ENCODE measurements at regions not wholly inside any gene's neighbourhood (a gene's known extent, or its start where the extent isn't known, plus 50 kb on each side); places are given as distances from the start of the nearest gene placed in this dataset.
A peak's percentile ranks its signal among the peaks of the same experiment; 100 is the strongest.

DNA sequence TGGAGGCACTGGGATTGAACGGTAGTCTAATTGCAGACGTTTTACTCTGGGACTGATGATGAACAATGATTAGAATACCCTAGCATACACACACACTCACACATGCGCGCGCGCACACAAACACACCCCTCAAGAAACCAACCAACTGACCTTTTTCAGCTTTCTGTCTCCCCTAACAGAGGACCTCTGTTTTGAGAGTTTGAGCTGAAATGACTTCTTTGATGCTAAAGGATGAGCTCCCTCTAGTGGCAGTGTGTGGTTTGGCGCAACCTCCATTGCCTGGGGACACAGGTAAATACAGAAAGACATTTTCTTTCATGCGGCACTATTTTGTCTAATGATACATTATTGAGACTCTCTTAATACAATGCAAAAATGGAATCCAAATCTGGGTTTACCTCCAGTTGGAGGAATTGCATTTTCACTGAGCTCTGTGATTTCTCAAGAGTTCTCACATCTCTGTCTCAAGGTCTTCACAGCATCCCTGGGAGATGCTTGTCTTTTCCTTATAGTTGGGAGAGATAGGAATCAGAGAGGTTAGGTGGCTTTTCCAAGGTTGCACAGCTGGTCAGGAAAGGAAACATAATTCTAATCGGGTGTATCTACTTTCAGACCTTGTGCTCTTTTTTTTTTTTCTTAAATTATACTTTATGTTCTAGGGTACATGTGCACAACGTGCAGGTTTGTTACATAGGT is 187.5 kb downstream of the TMEM38B start:
- Mint-ChIP-seq H3K27me3 (peaks cover 6% of the 10 kb centered on the region), H3K9me3 (no peaks in the 10 kb centered on the region), H3K36me3 (peaks cover 2% of the 10 kb centered on the region), H3K27ac (no peak overlapping the region), H3K4me3 (no peak overlapping the region), H3K4me1 (peaks cover 13% of the 10 kb centered on the region)
- DNase-seq, result peak; percentile 43

DNA sequence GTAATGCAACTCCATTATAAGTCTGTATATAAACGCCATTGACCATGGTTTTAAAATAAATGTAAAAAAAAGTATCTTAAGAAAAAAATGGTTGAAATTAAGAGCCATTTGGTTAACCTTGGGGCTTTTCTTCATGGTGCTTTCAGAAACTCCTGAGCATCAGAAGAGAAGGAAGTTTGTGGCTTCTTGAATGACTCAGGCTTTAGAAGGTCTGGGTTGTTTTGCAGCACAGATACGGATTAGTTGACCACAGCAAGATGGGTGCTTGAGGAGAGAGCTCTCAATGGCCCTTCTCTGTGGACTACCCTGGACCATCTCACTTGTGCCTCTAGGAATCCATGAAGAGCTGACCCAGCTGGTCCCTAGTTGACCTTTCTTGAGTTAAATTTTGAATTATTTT is 189.5 kb downstream of the TMEM38B start:
- DNase-seq, result no peak
- Mint-ChIP-seq H3K4me1 (peaks cover 19% of the 10 kb centered on the region), H3K9me3 (no peaks in the 10 kb centered on the region), H3K36me3 (peaks cover 2% of the 10 kb centered on the region), H3K4me3 (no peak overlapping the region), H3K27ac (no peak overlapping the region), H3K27me3 (peaks cover 6% of the 10 kb centered on the region)

DNA sequence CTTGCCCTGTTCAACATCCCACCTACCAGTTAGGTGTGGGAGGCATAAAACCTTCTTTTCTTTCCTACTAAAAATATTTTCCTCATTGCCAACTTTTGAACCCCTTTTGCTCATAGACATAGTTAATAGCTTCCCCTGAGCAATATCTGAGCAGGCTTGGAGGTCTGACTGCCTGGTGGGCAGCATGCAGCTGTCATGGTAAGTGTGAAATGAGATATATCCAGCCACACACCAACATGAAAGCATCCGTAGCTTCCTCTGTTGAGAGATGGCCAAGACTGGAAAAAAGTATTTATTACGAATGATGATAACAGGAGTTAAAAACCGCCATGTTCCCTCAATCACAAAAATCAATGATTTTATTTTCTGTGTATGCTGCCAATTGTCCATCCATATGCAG is 190.1 kb downstream of the TMEM38B start:
- no peak overlapping the region for H3K4me3 Mint-ChIP-seq
- DNase-seq, result no peak
- H3K4me1 Mint-ChIP-seq, result peaks cover 19% of the 10 kb centered on the region
- no peak overlapping the region for H3K27ac Mint-ChIP-seq
- H3K9me3 Mint-ChIP-seq, result no peaks in the 10 kb centered on the region
- peaks cover 6% of the 10 kb centered on the region for H3K27me3 Mint-ChIP-seq
- H3K36me3 Mint-ChIP-seq, result peaks cover 2% of the 10 kb centered on the region

DNA sequence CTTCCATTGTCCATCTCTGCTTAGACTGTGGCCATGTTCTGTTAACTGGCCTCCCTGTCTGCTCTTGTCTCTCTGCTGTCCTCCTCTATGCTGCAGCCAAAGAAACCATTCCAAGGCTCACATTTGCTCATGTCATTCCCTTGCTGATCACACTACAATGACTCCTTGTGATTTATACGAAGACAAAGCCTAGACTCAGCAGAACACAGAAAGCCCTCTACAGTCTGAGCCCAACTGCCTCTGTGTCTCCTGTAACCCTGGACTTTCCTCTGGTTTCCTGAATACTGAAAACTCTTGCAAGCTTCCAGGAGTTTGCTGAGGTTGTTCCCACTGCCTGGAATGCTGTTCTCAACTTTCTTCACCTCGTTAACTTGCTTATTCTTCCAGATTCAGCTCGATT is 191.8 kb downstream of the TMEM38B start:
- peaks cover 19% of the 10 kb centered on the region for H3K4me1 Mint-ChIP-seq
- no peak overlapping the region for H3K4me3 Mint-ChIP-seq
- H3K9me3 Mint-ChIP-seq, result no peaks in the 10 kb centered on the region
- H3K27me3 Mint-ChIP-seq, result peaks cover 6% of the 10 kb centered on the region
- H3K27ac Mint-ChIP-seq, result no peak overlapping the region
- DNase-seq, result no peak
- H3K36me3 Mint-ChIP-seq, result peaks cover 2% of the 10 kb centered on the region

DNA sequence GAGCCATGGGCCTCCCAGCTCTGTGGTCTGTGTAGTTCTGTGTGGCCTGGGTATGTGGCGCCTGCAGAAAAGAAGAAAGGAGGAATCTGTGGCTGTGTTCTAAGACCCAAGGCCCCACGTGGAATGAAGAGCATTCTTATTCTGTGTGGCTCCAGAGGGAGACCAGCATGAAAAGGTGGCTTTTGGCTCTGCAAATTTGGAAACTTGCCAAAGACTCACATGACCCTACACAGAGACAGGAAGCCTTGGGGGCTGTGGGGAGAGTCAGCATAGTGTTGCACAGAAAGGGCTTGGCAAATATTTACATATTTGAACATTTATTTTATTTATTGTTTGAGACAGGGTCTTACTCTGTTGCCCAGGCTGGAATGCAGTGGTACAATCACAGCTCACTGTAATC is 193.3 kb downstream of the TMEM38B start:
- Mint-ChIP-seq H3K27me3 (peaks cover 6% of the 10 kb centered on the region), H3K27ac (no peak overlapping the region), H3K4me3 (no peak overlapping the region), H3K9me3 (no peaks in the 10 kb centered on the region), H3K4me1 (peaks cover 19% of the 10 kb centered on the region), H3K36me3 (peaks cover 2% of the 10 kb centered on the region)
- DNase-seq, result no peak

DNA sequence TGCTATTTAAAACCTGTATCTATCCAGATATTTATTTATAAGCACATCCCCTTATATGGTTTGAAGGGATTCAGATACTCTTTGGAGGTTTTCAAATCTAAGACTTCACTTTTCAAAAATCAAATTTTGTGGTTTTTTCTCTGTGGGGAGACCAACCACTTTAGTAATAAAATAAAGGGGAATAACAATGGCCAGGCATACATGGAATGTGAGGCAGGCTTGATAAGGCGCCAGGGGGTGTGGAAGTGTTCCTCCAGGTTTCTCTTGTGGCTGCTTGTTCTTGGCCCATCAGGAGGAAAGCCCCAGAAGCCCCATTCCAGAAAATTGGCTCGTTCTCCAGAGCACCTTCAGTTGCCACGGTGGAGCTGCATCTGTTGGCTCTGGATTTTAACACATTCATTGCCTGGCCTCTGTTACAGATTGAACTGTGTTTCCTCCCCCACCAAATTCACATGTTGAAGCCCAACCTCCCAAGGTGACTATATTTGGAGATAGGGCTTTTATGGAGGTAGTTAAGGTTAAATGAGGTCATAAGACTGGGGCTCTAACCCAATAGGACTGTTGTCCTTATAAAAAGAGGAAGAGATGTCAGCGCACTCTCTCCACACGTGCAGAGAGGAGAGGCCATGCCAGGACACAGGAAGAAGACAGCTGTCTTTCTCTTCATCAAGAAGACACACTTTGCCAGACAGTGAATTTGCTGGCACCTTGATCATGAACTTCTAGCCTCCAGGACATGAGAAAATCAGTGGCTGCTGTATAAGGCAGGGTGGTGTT is 195.9 kb downstream of the TMEM38B start:
- H3K27ac Mint-ChIP-seq, result no peak overlapping the region
- no peaks in the 10 kb centered on the region for H3K9me3 Mint-ChIP-seq
- no peak overlapping the region for H3K4me3 Mint-ChIP-seq
- peaks cover 6% of the 10 kb centered on the region for H3K4me1 Mint-ChIP-seq
- DNase-seq, result no peak
- no peaks in the 10 kb centered on the region for H3K27me3 Mint-ChIP-seq
- H3K36me3 Mint-ChIP-seq, result no peaks in the 10 kb centered on the region

DNA sequence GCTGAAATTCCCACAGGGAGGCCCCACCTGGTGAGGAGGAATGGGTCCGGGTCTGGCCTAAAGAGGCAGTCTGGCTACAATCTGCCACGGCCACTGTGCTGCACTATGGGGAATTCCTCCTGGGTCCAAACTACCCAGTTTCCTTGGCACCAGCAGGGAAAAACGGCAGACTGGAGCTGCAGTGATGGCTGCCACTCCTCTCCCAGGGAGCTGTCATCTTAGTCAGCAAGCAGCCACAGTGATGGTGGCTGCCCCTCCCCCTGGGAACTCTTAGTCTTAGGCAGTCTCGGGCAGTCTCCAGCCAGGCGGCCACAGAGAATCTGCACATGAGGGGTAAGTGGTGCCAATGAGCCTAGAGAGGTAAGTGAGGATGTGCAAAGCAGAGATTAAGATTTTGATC is 205.8 kb downstream of the TMEM38B start:
- DNase-seq, result no peak
- Mint-ChIP-seq H3K27ac (no peak overlapping the region), H3K27me3 (peaks cover 6% of the 10 kb centered on the region), H3K9me3 (peaks cover 2% of the 10 kb centered on the region), H3K36me3 (peaks cover 2% of the 10 kb centered on the region), H3K4me3 (no peak overlapping the region), H3K4me1 (no peaks in the 10 kb centered on the region)

DNA sequence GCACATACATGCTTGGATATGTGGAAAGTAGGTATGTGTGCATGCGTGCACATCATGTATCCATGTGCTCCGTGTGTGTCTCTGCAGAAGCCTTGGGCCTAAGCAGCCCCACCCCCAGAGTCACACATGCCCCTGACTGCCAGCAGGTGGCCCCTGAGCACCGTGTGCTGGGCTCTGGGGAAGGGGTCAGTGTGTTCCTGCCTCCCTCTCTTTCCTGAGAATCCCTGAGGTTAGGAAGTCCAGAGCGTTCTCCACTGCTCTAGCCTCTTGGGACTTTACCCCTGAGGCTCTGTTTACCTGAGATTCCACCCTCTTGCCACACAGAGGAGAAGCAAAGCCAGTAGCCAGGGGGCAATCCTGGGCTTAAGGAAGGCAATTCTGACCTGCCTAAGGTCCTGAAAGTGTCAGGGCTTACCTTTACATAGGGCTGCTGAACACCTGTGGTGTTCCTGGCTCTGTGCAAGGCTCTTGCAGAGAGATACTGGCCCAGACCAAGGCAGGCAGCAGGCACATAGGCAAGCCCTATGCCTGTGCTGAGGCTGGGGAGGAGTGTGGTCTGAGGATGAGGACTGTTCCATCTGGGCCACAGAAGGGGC is 207.3 kb downstream of the TMEM38B start:
- DNase-seq, result no peak

DNA sequence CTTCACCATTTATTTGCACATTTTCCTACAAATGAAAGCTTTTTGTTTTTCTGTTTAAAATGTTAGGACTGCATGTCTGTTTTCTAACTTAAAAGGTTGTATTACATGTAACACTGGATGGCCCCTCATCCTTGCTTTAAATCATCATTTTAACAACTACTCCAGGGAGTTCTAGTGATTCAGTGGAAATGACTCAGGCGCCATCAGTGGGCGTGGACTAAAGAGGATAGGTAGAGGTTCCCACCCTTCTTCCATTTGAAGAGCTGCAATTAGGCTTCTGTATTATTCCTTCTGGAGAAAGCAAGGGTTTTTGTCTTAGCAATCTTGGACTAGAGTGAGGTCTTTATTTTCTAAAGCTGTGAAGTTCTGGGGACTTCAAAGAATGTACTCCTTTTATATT is 213.7 kb downstream of the TMEM38B start:
- H3K4me1 Mint-ChIP-seq, result no peaks in the 10 kb centered on the region
- H3K4me3 Mint-ChIP-seq, result no peak overlapping the region
- H3K36me3 Mint-ChIP-seq, result no peaks in the 10 kb centered on the region
- H3K27me3 Mint-ChIP-seq, result peaks cover 3% of the 10 kb centered on the region
- H3K27ac Mint-ChIP-seq, result no peak overlapping the region
- DNase-seq, result no peak
- H3K9me3 Mint-ChIP-seq, result peaks cover 2% of the 10 kb centered on the region

More for the DNA sequence above, 207.3 kb downstream of the TMEM38B start:
- Mint-ChIP-seq H3K27ac (no peak overlapping the region), H3K4me3 (no peak overlapping the region), H3K36me3 (peaks cover 2% of the 10 kb centered on the region), H3K9me3 (peaks cover 4% of the 10 kb centered on the region), H3K4me1 (no peaks in the 10 kb centered on the region), H3K27me3 (peaks cover 6% of the 10 kb centered on the region)

DNA sequence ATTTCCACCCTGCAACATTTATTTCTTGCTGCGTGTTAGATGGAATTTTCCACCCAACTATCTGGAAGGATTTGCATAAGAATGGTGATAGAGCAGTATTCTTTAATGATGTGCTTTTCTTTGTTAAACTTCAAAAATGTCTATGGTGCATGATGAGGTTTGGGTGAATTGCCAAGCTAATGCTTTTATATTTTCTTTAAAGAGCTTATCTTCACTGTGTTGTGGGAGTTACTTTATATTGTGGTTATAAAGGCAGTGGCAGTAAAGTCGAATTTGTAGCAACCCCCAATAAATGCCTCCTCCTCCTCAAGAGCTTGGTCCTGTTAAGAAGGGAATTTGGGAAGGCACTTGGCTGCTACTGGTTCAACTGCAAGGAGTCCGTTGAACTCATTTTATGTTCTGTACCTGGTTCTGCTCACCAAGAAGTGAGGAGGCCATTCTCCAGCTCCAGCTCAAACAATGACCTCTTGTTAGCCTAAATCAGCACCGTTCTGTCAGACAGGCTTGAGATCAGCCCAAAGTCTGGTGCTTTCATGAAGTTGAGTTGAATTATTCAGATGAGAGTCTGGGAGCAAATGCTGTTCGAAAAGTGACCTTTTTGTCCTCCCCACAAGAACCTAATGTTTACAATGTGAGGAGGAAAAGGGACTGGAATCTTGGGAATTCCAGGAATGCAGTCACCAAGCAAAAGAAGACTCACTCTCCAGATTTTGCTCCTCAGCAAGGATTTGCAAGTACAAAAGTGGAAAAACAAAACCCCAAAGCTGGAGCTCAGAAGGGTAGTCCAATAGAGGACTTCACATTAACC is 217.0 kb downstream of the TMEM38B start:
- Mint-ChIP-seq H3K4me3 (no peak overlapping the region), H3K9me3 (peaks cover 2% of the 10 kb centered on the region), H3K36me3 (no peaks in the 10 kb centered on the region), H3K27me3 (peaks cover 3% of the 10 kb centered on the region), H3K4me1 (no peaks in the 10 kb centered on the region), H3K27ac (no peak overlapping the region)
- no peak for DNase-seq

DNA sequence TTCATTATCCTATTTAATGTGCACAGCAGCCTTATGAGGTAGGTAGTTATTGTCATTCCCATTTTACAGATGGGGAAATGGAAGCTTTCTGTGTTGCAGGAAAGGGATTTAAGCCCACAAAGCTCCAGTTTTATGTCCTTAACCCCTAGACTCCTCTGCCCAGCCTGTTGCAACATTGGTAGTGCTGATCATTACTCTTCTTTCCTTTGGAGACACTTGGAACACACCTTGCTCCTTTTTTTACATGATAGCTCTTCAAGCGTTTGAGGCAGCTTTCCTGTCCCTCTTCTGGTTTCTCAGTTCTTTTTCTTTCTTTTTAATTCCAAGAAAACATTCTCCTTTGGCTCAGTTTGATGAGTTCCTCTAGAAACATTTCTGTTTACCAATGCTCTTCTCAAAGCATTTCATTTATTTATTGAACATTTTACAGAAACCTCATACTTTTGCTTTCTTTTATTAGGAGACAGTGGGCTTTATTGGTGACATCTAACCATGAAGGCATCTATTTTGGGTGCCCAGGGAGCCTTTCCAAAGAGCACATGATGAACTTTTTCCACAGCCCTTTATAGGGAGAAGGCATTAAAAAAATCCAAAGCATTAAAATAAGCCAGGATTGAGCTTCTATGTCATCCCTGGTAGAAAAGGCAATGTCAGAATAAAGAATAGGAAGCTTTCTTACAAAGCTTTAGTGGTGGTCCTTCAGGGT is 218.0 kb downstream of the TMEM38B start:
- peaks cover 3% of the 10 kb centered on the region for H3K27me3 Mint-ChIP-seq
- no peaks in the 10 kb centered on the region for H3K36me3 Mint-ChIP-seq
- no peak overlapping the region for H3K4me3 Mint-ChIP-seq
- H3K9me3 Mint-ChIP-seq, result no peaks in the 10 kb centered on the region
- DNase-seq, result no peak
- H3K27ac Mint-ChIP-seq, result no peak overlapping the region
- no peaks in the 10 kb centered on the region for H3K4me1 Mint-ChIP-seq

DNA sequence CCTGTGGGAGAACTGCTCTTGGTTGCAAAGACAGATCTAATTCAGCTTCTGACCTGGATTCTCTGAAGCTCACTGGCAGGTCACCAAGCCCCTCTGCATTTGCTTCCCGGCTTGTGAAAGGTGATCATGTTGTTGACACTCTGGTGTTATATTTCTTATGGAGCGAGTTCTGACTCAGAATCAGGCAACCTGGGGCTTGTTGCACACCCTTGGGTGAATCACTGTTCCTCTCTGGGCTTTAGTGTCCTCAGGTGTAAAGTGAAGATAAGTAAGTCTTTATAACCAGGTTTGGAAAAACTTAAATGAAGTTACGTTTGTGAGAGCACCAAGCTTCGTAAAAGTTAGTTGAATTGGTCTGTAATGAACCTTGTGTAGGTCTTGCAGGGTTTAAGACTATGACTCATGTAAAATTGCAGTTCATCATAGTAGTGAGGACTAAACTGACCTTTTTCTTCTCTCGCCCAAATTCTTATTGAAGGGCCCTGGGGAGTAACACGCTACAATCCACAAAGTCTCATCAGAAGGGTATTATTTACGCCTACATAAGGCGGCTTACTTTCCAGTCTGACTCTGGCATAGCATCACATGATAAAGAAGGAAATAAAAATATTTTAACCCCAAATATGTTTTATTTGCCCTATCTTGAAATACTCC is 218.6 kb downstream of the TMEM38B start:
- no peak overlapping the region for H3K4me3 Mint-ChIP-seq

DNA sequence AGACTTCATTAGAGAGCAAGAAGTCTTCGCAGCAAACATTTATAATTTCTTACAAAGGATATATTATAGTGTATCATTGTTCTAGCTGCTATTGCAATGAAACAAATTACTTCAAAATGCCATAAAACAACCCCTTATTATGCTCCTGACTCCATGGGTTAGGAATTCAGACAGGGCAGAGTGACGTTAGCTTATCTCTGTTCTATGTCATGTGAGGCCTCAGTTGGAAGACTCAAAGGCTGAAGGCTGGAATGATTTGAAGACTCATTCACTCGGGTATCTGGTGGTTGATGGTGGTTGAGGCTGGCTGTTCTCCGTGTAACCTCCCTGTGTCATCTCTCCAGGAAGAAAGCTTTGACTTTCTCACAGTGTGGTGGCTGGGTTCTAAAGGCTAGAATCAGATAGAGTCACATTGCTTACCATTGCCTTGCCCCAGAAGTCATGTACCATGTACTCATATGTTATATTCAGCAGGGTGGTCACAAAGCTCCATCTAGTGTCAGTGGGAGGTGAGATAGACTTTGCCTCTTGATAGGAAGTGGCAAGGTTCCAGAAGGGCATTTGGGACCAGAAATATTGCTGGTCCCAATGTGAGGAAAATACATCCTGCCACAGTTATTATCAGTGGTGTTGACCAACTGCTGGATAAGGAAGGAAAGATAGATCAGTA is 226.9 kb downstream of the TMEM38B start:
- no peak overlapping the region for H3K4me3 Mint-ChIP-seq
- no peaks in the 10 kb centered on the region for H3K27me3 Mint-ChIP-seq
- H3K9me3 Mint-ChIP-seq, result no peaks in the 10 kb centered on the region
- H3K36me3 Mint-ChIP-seq, result no peaks in the 10 kb centered on the region
- no peak overlapping the region for H3K27ac Mint-ChIP-seq
- H3K4me1 Mint-ChIP-seq, result no peaks in the 10 kb centered on the region
- no peak for DNase-seq

More for the DNA sequence above, 218.6 kb downstream of the TMEM38B start:
- H3K27ac Mint-ChIP-seq, result no peak overlapping the region
- H3K36me3 Mint-ChIP-seq, result no peaks in the 10 kb centered on the region
- peaks cover 3% of the 10 kb centered on the region for H3K27me3 Mint-ChIP-seq
- no peak for DNase-seq
- H3K4me1 Mint-ChIP-seq, result no peaks in the 10 kb centered on the region
- no peaks in the 10 kb centered on the region for H3K9me3 Mint-ChIP-seq

DNA sequence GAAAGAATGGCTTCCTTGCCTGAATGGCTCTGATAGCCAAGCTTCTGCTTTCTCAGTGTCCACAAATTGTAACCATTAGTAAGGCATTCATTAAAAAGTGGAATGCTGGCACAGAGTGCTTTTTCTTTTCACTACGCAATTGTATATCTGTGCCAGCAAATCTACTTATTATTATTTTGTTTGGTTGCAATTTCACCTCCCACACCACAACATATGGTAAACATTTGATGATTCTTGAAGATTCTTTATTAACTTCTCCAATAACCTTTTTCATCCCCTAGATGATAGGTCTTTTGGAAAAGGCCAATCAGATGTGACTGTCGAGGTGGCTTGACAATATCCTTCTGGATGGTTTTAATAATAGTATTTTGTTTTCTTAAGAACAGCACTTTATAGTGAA is 234.1 kb downstream of the TMEM38B start:
- Mint-ChIP-seq H3K4me3 (no peak overlapping the region), H3K36me3 (no peaks in the 10 kb centered on the region), H3K27me3 (no peaks in the 10 kb centered on the region), H3K27ac (no peak overlapping the region), H3K9me3 (peaks cover 2% of the 10 kb centered on the region), H3K4me1 (no peaks in the 10 kb centered on the region)
- no peak for DNase-seq
